Suprapubic skin (tissue), 4 donors: ENCODE measurements at regions not wholly inside any gene's neighbourhood (a gene's known extent, or its start where the extent isn't known, plus 50 kb on each side); places are given as distances from the start of the nearest gene placed in this dataset.

Experiments used
- DNase-seq, 2 donors: peaks; one replicate each; pipeline ENCODE4 v3.0.0-alpha.2; 2019; ENCODE audit warnings: low spot score in 2 of 2
- H3K27ac ChIP-seq: fragments of 200-600 bp; sonication (generic); one replicate; pipeline ENCODE4 v1.5.1; 2019
- H3K27me3 ChIP-seq: fragments of 200-600 bp; sonication (generic); one replicate; pipeline ENCODE4 v1.5.1; 2019
- H3K36me3 ChIP-seq: fragments of 200-600 bp; sonication (generic); one replicate; pipeline ENCODE4 v1.5.1; 2019
- H3K4me1 ChIP-seq: fragments of 200-600 bp; sonication (generic); one replicate; pipeline ENCODE4 v1.5.1; 2019
- H3K4me3 ChIP-seq: fragments of 200-600 bp; sonication (generic); one replicate; pipeline ENCODE4 v1.5.1; 2019; ENCODE audit warnings: mild to moderate bottlenecking
- H3K9me3 ChIP-seq: fragments of 200-600 bp; sonication (generic); one replicate; pipeline ENCODE4 v1.5.1; 2019
- EP300 ChIP-seq: sonication (generic); formaldehyde crosslinking; IDR thresholded peaks from one replicate; pipeline ENCODE4 v1.6.1; 2017; ENCODE audit warnings: antibody characterized with exemption
- POLR2A ChIP-seq, 2 donors: fragments of 450-650 bp; IDR thresholded peaks; one replicate each; pipeline ENCODE4 v1.6.1; 2017; ENCODE audit warnings: antibody characterized with exemption in 2 of 2, mild to moderate bottlenecking in 2 of 2, moderate library complexity in 2 of 2
- POLR2AphosphoS5 ChIP-seq, 3 donors: sonication (generic); formaldehyde crosslinking; IDR thresholded peaks; one replicate each; pipeline ENCODE4 v1.6.1; 2017; ENCODE audit warnings: antibody characterized with exemption in 3 of 3
- WGBS: methylation state at CpG from one replicate; pipeline ENCODE4 v1.1.5; 2018; 5-methylcytosine and 5-hydroxymethylcytosine counted together
- TF ChIP-seq, protein P1 (sequence below), 2 donors: fragments of 200-600 bp in 1 of 2; fragments of 450-650 bp in 1 of 2; sonication (generic) in 1 of 2; IDR thresholded peaks; one replicate each; pipeline ENCODE4 v1.5.1; 2016 to 2019; ENCODE audit warnings: antibody characterized with exemption in 2 of 2, mild to moderate bottlenecking in 1 of 2, moderate library complexity in 1 of 2

DNA sequence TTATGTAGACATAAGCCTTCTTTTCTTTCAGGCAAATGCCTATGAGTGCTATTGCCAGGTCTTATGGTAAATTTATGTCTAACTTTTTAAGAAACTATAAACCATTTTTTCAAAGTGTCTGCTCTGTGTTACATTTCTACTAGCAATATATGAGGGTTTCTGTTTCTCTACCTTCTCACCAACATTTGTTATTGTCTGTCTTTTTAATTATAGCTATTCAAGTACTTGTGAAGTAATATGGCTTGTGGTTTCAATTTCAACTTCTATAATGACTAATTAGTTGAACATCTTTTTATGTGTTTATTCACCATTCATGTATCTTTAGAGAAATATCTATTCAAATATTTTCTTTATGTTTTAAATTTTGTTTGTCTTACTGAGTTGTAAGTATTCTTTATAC lies 213.1 kb upstream of the MC4R start:
- H3K27ac ChIP-seq, result no peak overlapping the region
- H3K4me1 ChIP-seq, result no peaks in the 10 kb centered on the region
- no peak for DNase-seq
- H3K9me3 ChIP-seq, result no peaks in the 10 kb centered on the region
- no peaks in the 10 kb centered on the region for H3K27me3 ChIP-seq
- H3K4me3 ChIP-seq, result no peak overlapping the region
- no peak for TF ChIP-seq POLR2AphosphoS5 (IDR thresholded peaks at IDR 0.05)
- TF ChIP-seq POLR2A (IDR thresholded peaks at IDR 0.05), result no peak
- TF ChIP-seq EP300, result no peak
- H3K36me3 ChIP-seq, result no peaks in the 10 kb centered on the region

DNA sequence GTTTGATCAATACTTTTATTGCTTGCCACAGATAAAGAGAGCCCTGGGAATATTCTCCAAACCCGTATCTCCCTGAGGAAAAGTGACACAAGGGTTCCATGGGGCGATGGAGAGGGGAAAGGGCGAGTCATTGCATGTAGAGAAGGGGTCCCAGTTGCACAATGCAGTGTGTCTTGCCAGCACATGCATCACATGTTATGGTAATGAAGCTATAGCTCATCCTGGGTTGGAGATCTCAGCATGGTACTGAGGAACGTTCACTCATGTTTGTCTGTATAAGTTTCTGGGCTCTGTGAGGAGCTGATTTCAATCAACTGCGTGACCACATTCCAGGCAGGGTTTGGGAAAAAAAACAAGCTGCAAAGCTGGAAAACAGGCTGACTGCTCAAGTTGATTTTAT lies 220.7 kb upstream of the MC4R start:
- DNase-seq, result no peak
- no peaks in the 10 kb centered on the region for H3K36me3 ChIP-seq
- 35% methylated on average over 5 of the region's 5 CpGs for WGBS
- no peak overlapping the region for H3K4me3 ChIP-seq
- H3K27me3 ChIP-seq, result no peaks in the 10 kb centered on the region
- no peak for TF ChIP-seq EP300
- TF ChIP-seq, protein P1, sequence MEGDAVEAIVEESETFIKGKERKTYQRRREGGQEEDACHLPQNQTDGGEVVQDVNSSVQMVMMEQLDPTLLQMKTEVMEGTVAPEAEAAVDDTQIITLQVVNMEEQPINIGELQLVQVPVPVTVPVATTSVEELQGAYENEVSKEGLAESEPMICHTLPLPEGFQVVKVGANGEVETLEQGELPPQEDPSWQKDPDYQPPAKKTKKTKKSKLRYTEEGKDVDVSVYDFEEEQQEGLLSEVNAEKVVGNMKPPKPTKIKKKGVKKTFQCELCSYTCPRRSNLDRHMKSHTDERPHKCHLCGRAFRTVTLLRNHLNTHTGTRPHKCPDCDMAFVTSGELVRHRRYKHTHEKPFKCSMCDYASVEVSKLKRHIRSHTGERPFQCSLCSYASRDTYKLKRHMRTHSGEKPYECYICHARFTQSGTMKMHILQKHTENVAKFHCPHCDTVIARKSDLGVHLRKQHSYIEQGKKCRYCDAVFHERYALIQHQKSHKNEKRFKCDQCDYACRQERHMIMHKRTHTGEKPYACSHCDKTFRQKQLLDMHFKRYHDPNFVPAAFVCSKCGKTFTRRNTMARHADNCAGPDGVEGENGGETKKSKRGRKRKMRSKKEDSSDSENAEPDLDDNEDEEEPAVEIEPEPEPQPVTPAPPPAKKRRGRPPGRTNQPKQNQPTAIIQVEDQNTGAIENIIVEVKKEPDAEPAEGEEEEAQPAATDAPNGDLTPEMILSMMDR (IDR thresholded peaks at IDR 0.05), result no peak
- TF ChIP-seq POLR2AphosphoS5 (IDR thresholded peaks at IDR 0.05), result no peak
- TF ChIP-seq POLR2A (IDR thresholded peaks at IDR 0.05), result no peak
- H3K27ac ChIP-seq, result no peak overlapping the region
- no peaks in the 10 kb centered on the region for H3K9me3 ChIP-seq
- H3K4me1 ChIP-seq, result no peaks in the 10 kb centered on the region

DNA sequence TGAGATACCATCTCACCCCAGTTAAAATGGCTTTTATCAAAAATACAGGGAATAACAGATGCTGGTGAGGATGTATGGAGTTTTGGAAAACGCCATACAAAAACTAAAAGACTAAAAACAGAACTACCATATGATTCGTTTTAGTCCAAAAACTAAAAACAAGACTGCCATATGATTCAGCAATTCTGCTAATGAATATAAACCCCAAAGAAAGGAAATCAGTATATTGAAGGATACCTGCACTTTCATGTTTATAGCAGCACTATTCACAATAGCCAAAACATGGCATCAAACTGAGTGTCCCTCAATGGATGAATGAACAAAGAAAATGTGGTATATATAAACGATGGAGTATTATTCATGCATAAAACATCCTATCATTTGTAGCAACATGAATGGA lies 224.4 kb upstream of the MC4R start:
- no peak overlapping the region for H3K27ac ChIP-seq
- no peaks in the 10 kb centered on the region for H3K36me3 ChIP-seq
- H3K4me3 ChIP-seq, result no peak overlapping the region
- TF ChIP-seq EP300 (no peak), POLR2AphosphoS5 (IDR thresholded peaks at IDR 0.05) (no peak), POLR2A (IDR thresholded peaks at IDR 0.05) (no peak)
- TF ChIP-seq, protein P1 (IDR thresholded peaks at IDR 0.05), result no peak
- DNase-seq, result no peak
- H3K9me3 ChIP-seq, result no peaks in the 10 kb centered on the region
- WGBS, result 71% methylated on average over 3 of the region's 3 CpGs
- H3K27me3 ChIP-seq, result no peaks in the 10 kb centered on the region
- H3K4me1 ChIP-seq, result no peaks in the 10 kb centered on the region

DNA sequence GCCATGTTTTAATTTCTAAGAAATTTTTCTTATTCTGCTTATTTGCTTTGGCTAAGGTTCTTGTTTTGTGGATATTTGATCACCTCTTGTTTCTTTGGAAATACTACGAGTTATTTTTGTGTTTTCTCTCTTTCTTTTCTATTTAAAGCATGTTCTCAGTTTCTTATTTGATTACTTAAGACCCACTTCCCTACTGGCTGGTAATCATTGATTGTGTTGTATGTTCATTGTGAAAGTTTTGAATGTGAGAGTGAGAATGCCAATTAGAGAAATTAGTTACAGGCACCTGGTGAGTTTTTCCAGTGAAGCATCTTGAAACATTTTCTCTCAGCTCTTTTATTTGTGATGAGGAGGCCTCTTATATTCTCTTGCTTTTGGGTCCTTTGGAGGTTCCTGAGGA lies 226.7 kb upstream of the MC4R start:
- H3K4me1 ChIP-seq, result no peaks in the 10 kb centered on the region
- H3K9me3 ChIP-seq, result no peaks in the 10 kb centered on the region
- TF ChIP-seq, protein P1 (IDR thresholded peaks at IDR 0.05), result no peak
- no peak for TF ChIP-seq POLR2A (IDR thresholded peaks at IDR 0.05)
- no peak for TF ChIP-seq EP300
- TF ChIP-seq POLR2AphosphoS5 (IDR thresholded peaks at IDR 0.05), result no peak
- H3K27me3 ChIP-seq, result no peaks in the 10 kb centered on the region
- no peak overlapping the region for H3K4me3 ChIP-seq
- 56% methylated on average over 1 of the region's 1 CpG for WGBS
- DNase-seq, result no peak
- H3K36me3 ChIP-seq, result no peaks in the 10 kb centered on the region
- H3K27ac ChIP-seq, result no peak overlapping the region

DNA sequence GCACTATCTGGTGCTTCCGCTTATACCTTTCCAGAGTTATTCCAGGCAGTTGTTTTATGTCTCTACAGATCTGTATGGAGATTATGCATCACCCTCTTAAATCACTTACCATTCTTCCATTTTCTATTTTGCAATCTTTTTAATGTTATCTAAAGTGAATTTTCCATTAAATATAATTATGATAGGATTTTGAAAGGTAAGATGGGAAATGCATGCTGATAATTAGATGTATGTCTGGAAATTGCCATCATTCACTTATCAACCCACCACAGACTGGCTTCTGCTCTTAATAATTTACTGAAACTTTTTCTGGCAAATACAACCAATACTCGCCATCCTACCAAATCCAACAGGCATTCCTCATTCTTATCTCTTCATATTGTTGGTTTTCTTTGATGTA lies 227.4 kb upstream of the MC4R start:
- no peaks in the 10 kb centered on the region for H3K36me3 ChIP-seq
- no peak overlapping the region for H3K27ac ChIP-seq
- 81% methylated on average over 2 of the region's 2 CpGs for WGBS
- H3K27me3 ChIP-seq, result no peaks in the 10 kb centered on the region
- DNase-seq, result no peak
- TF ChIP-seq POLR2A (IDR thresholded peaks at IDR 0.05), result no peak
- TF ChIP-seq, protein P1 (IDR thresholded peaks at IDR 0.05), result no peak
- TF ChIP-seq EP300, result no peak
- no peak for TF ChIP-seq POLR2AphosphoS5 (IDR thresholded peaks at IDR 0.05)
- no peaks in the 10 kb centered on the region for H3K4me1 ChIP-seq
- H3K9me3 ChIP-seq, result no peaks in the 10 kb centered on the region
- no peak overlapping the region for H3K4me3 ChIP-seq

DNA sequence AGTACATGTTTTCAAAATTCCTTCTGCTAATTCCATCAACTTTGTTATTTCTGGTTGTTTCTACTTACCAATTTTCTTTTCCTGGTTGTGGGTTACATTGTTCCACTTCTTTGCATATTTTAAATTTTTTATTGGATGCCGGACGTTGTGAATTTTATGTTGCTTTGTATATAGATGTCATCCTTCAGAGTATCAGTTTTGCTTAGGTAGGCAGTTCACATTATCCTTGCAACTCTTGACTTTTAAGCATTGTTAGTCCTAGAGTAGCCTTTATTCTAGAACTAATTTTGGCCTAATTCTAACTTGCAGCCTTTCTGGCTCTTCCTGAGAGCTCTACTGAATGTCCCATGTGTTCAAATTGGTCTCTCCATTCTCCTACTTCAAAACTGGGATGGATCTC lies 228.7 kb upstream of the MC4R start:
- no peaks in the 10 kb centered on the region for H3K36me3 ChIP-seq
- no peaks in the 10 kb centered on the region for H3K9me3 ChIP-seq
- no peak overlapping the region for H3K4me3 ChIP-seq
- no peaks in the 10 kb centered on the region for H3K4me1 ChIP-seq
- TF ChIP-seq EP300 (no peak), POLR2A (IDR thresholded peaks at IDR 0.05) (no peak), POLR2AphosphoS5 (IDR thresholded peaks at IDR 0.05) (no peak)
- TF ChIP-seq, protein P1 (IDR thresholded peaks at IDR 0.05), result no peak
- WGBS, result 74% methylated on average over 2 of the region's 2 CpGs
- DNase-seq, result no peak
- no peaks in the 10 kb centered on the region for H3K27me3 ChIP-seq
- no peak overlapping the region for H3K27ac ChIP-seq
